22Rv1 (cell line): ENCODE measurements at regions not wholly inside any gene's neighbourhood (a gene's known extent, or its start where the extent isn't known, plus 50 kb on each side); places are given as distances from the start of the nearest gene placed in this dataset.

Experiments
- H3K27ac ChIP-seq: fragments of 450-650 bp; 2 replicates; pipeline ENCODE4 v1.5.1; 2017
- ZFX ChIP-seq: fragments of 450-650 bp; IDR thresholded peaks from 2 replicates; pipeline ENCODE4 v1.6.1; 2017; ENCODE audit warnings: antibody characterized with exemption, borderline replicate concordance
- TF ChIP-seq, protein P1 (sequence below): fragments of 450-650 bp; IDR thresholded peaks from 2 replicates; pipeline ENCODE4 v1.5.1; 2017; ENCODE audit warnings: mild to moderate bottlenecking

- no peak overlapping the region for H3K27ac ChIP-seq
- TF ChIP-seq, protein P1, sequence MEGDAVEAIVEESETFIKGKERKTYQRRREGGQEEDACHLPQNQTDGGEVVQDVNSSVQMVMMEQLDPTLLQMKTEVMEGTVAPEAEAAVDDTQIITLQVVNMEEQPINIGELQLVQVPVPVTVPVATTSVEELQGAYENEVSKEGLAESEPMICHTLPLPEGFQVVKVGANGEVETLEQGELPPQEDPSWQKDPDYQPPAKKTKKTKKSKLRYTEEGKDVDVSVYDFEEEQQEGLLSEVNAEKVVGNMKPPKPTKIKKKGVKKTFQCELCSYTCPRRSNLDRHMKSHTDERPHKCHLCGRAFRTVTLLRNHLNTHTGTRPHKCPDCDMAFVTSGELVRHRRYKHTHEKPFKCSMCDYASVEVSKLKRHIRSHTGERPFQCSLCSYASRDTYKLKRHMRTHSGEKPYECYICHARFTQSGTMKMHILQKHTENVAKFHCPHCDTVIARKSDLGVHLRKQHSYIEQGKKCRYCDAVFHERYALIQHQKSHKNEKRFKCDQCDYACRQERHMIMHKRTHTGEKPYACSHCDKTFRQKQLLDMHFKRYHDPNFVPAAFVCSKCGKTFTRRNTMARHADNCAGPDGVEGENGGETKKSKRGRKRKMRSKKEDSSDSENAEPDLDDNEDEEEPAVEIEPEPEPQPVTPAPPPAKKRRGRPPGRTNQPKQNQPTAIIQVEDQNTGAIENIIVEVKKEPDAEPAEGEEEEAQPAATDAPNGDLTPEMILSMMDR, result no peak
- TF ChIP-seq ZFX, result no peak
Observed at GRCh38 chr13:29922281-29922821, 71.9 kb upstream of the UBL3 start.

GRCh38 chr13:29921542-29921941, 71.1 kb upstream of the UBL3 start:
- no peak for TF ChIP-seq ZFX
- TF ChIP-seq, protein P1, result no peak
- no peak overlapping the region for H3K27ac ChIP-seq

DNA sequence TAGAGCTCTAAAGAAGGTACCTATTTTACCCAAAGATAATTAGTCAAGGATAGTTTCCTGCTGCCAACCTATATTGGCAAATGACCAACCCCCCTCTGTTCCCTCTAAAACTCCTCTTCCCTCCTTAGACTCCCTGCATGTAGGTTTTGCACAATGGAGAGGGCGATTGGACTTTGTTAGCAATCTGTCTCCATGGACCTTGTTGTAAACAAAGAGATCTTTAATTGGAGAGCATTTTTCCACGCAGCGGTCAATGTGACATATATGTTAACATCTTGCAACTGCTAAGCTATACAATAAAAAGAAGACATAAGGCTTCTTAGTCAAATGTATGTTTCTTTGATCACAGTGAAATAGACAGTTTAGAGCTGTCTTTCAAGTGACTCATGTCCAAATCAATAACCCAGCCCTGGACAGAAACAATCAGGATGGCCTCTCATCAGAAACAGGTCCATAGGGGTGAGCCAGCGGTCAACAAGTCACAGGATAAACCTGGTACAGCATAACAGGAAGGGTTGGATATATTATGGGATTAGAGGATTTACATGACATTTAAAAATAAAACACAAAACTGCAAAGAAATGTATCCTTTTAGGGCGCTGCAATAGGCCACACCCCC, 69.7 kb upstream of the UBL3 start:
- no peak for TF ChIP-seq ZFX
- TF ChIP-seq, protein P1, result no peak
- H3K27ac ChIP-seq, result no peak overlapping the region

GRCh38 chr13:29918845-29919244, 68.4 kb upstream of the UBL3 start:
- H3K27ac ChIP-seq, result peak overlapping the region; percentile 44
- TF ChIP-seq, protein P1, result no peak
- no peak for TF ChIP-seq ZFX

- no peak for TF ChIP-seq ZFX
- TF ChIP-seq, protein P1, result no peak
- H3K27ac ChIP-seq, result no peak overlapping the region
Observed at GRCh38 chr13:29917650-29918049, 67.2 kb upstream of the UBL3 start.

GRCh38 chr13:29914581-29914980, 64.2 kb upstream of the UBL3 start:
- TF ChIP-seq ZFX, result no peak
- TF ChIP-seq, protein P1, result no peak
- no peak overlapping the region for H3K27ac ChIP-seq

DNA sequence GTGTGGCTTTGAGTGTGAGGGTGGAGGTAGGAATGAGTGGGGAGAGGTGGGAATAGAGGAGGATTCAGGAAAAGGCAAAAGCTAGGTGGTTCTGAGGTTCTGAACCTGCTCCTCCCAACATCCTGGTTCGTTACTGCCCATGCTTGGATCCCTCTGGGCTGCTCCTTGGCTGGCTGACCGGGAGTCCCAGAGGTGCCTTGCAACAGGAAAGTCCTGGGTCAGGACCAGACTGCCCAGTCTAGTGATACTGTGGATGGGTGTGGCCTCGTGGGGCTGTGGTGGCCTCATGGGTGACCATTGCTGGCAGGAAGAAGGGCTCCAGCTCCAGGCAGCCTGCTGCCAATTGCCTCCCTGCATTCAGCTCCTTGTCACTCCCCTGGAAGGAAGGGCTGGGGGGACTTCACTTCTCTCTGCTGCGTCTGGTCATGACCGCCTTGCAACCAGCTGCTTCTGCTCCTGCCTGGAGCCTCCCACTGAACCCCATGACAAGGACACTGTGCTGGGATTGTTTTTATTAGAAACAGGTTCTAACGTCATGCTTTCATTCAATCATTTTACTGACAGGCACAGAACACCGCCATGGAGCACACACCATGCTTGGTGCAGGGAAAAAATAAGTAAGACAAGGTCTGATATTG, 61.5 kb upstream of the UBL3 start:
- TF ChIP-seq ZFX, result no peak
- TF ChIP-seq, protein P1, result no peak
- no peak overlapping the region for H3K27ac ChIP-seq
